ENCODE measurements at regions not wholly inside any gene's neighbourhood (a gene's known extent, or its start where the extent isn't known, plus 50 kb on each side); places are given as distances from the start of the nearest gene placed in this dataset.

DNA sequence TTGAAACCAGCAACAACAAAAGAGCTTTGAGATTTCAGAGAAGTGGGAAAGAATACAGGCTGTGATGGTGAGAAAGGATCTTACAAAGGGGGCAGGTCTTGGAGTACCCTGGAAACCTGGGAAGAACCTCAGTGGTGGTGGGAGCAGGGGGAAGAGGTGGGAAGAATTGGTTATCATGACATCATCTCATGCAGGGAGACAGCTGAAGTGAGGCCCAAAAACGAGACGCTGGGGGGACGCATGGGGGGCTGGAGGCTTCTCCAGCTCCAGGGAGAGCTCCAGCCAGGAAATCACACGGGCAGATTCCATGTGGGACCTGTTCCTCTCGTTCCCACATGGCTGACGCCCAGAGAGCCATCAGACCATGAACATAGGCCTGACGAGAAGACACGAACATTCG, 177.3 kb upstream of the RNF32 start:
- TF ChIP-seq, protein P1, sequence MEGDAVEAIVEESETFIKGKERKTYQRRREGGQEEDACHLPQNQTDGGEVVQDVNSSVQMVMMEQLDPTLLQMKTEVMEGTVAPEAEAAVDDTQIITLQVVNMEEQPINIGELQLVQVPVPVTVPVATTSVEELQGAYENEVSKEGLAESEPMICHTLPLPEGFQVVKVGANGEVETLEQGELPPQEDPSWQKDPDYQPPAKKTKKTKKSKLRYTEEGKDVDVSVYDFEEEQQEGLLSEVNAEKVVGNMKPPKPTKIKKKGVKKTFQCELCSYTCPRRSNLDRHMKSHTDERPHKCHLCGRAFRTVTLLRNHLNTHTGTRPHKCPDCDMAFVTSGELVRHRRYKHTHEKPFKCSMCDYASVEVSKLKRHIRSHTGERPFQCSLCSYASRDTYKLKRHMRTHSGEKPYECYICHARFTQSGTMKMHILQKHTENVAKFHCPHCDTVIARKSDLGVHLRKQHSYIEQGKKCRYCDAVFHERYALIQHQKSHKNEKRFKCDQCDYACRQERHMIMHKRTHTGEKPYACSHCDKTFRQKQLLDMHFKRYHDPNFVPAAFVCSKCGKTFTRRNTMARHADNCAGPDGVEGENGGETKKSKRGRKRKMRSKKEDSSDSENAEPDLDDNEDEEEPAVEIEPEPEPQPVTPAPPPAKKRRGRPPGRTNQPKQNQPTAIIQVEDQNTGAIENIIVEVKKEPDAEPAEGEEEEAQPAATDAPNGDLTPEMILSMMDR (IDR thresholded peaks at IDR 0.05; ENCODE audit: low read depth, low read length, missing control alignments): no peak
- no peak overlapping the region for H3K4me3 ChIP-seq (ENCODE audit: low read depth, low read length)
- DNase-seq (ENCODE audit: low read depth): no peak
- in situ Hi-C loops (cut with HindIII; ENCODE audit: low sequenced_read_pairs): no loop called here

DNA sequence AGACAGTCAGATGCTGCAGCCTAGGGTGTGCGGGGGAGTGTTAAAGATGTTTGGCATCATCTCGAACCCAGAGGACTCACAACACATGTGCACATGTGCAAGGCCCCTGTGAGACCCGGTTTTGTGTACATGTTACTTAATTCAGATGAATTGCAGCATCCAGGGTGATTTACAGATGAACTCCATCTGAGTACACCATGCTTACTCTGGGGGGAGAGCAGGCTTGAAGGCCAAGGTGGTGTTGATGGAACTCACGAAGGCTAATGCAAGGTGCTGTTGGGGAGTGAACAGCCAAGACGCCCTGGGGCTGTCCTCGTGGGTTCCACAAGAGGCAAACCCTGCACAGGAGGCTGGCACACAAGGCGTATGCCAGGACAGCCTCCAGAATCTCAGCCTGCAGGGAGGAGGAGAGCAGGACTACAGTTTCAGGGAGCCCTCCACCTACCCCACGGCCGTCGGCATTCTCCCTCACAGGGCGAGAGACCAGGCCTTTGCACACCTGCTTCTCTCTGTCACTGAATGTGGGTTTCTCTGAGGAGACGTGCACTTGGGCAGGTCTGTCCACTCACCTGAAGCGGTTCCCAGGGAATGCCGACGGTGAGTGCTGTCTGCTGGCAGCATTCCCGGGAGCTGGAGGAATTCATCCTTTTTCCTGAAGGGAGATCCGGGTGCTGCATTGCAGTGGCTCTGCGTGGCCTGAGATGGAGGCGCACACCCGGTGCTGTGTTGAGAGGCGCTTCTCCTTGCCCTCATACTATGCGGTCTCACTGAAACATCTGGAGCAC, 178.5 kb upstream of the RNF32 start:
- TF ChIP-seq, protein P1 (IDR thresholded peaks at IDR 0.05; ENCODE audit: low read depth, low read length, missing control alignments): no peak
- DNase-seq (ENCODE audit: low read depth): no peak
- no peak overlapping the region for H3K4me3 ChIP-seq (ENCODE audit: low read depth, low read length)
- in situ Hi-C loops (cut with HindIII; ENCODE audit: low sequenced_read_pairs): no loop called here

DNA sequence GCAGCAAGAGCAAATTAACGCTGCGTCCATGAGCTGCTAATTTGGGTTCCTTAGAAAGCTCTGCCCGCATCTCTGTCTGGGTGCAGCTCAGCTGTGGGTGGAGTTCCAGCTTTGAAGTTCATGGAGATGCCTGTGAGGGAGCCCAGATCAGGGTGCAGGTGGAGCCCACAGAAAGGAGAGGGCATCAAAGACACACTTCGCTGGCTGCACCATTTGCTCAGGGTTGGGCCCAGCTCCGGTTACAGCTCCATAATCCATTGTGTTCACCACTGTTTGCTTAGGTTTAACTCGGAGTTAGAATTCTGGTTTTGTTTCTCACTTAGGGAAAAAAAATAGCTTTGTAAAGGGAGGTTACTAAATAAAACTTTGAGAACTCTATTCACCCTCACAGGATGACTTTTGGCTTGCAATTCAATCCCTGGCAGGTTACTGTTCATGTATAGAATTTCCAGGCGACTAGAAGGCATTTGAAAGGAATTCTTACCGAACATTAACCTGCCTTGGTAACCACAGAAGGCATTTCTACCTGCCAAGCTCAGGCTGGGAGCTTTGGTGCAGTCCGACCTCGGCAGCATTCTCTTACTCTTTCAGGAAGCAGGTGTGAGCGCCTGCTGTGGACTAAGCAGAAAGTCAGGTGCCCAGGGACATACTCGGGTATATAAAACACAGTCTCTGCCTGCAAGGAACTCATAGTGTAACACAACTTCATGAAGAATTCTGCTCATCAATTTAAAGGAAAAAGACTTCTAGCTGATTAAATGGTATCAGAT, 179.5 kb upstream of the RNF32 start:
- no peak overlapping the region for H3K4me3 ChIP-seq (ENCODE audit: low read depth, low read length)
- no peak for DNase-seq (ENCODE audit: low read depth)
- TF ChIP-seq, protein P1 (IDR thresholded peaks at IDR 0.05; ENCODE audit: low read depth, low read length, missing control alignments): no peak
- in situ Hi-C loops (cut with HindIII; ENCODE audit: low sequenced_read_pairs): no loop called here

DNA sequence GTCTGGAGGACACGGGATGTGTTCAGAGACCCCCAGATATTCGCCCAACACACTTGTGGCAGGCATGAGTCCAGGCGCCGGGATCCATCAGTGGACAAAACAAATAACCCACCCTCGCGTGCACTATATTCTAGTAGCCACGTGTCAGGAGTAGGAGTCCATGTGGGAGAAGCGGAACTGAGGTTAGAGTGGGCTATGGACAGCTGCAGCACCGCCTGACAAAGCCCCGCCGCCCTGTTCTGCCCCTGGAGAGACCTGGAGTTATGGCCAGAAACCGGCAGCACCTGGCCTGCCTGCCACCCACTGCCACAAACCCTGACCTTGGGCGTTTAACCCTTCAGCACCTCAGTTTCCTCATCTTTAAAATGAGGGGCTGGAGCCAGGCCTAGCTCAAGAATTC, 181.0 kb upstream of the RNF32 start:
- in situ Hi-C loops (cut with HindIII; ENCODE audit: low sequenced_read_pairs): no loop called here
- TF ChIP-seq, protein P1 (IDR thresholded peaks at IDR 0.05; ENCODE audit: low read depth, low read length, missing control alignments): no peak

DNA sequence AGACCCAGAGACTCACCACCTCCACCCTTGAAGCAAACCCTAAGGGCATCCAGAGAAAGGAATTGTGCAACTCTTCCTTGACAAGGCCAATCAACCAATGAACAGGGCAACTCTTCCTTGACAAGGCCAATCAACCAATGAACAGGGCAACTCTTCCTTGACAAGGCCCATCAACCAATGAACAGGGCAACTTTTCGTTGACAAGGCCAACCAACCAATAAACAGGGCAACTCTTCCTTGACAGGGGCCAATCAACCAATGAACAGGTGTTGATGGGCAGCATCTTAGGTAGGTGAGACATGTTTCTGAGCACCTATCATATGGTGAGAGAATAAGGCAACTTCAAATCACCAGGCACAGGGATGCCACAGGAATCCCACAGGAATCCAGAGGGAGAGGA, 181.5 kb upstream of the RNF32 start:
- TF ChIP-seq, protein P1 (IDR thresholded peaks at IDR 0.05; ENCODE audit: low read depth, low read length, missing control alignments): no peak
- H3K4me3 ChIP-seq (ENCODE audit: low read depth, low read length): no peak overlapping the region
- in situ Hi-C loops (cut with HindIII; ENCODE audit: low sequenced_read_pairs): no loop called here
- DNase-seq (ENCODE audit: low read depth): no peak

More for the DNA sequence above, 181.0 kb upstream of the RNF32 start:
- H3K4me3 ChIP-seq (ENCODE audit: low read depth, low read length): no peak overlapping the region
- no peak for DNase-seq (ENCODE audit: low read depth)

DNA sequence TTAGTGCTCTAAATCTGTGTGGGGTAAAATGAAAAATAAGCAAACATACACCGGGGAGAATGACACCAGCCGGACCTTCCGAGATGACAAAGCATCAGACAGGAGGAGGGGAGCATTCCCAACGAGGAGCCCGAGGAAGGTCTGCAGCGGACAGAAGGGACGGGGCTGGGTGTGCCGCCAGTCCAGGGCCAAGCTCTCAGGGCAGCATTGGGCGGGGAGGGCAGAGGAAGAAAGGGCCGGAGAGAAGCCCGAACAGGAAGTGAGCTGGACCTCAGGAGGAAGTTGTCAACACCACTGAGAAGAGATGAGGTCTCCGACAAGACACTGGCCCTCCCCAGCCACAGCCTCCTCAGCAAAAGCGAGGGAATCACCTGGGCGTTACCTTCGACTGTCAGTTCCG, 182.6 kb upstream of the RNF32 start:
- no peak for DNase-seq (ENCODE audit: low read depth)
- in situ Hi-C loops (cut with HindIII; ENCODE audit: low sequenced_read_pairs): no loop called here
- TF ChIP-seq, protein P1 (IDR thresholded peaks at IDR 0.05; ENCODE audit: low read depth, low read length, missing control alignments): no peak
- H3K4me3 ChIP-seq (ENCODE audit: low read depth, low read length): no peak overlapping the region

Data from astrocyte of the cerebellum (primary cell).